Inferior parietal cortex (tissue), 1 donor: ENCODE measurements at regions not wholly inside any gene's neighbourhood (a gene's known extent, or its start where the extent isn't known, plus 50 kb on each side); places are given as distances from the start of the nearest gene placed in this dataset.
"Not testable (repeated sequence)": the region's sequence is repeated elsewhere in the genome, so short reads cannot be mapped to it uniquely, and the experiment has no call there.

Experiments used
- DNase-seq: peaks from one replicate; pipeline ENCODE4 v3.0.0-alpha.2; 2016; ENCODE audit errors: extremely low spot score

GRCh38 chr10:33963729-33964128 is 629.3 kb upstream of the NRP1 start:
- DNase-seq = no peak

- not testable (repeated sequence) for DNase-seq
Observed at GRCh38 chr10:33956322-33956721, 621.9 kb upstream of the NRP1 start.

- DNase-seq = no peak
Observed at GRCh38 chr10:33955676-33956075, 621.2 kb upstream of the NRP1 start.

- no peak for DNase-seq
Observed at GRCh38 chr10:33952692-33953360, 618.4 kb upstream of the NRP1 start.

GRCh38 chr10:33950206-33950605 is 615.7 kb upstream of the NRP1 start:
- no peak for DNase-seq

GRCh38 chr10:33947544-33947943 is 613.1 kb upstream of the NRP1 start:
- DNase-seq = no peak

- DNase-seq = no peak
Observed at GRCh38 chr10:33945051-33945450, 610.6 kb upstream of the NRP1 start.

- DNase-seq = no peak
Observed at GRCh38 chr10:33942508-33942907, 608.0 kb upstream of the NRP1 start.

GRCh38 chr10:33939892-33940291 is 605.4 kb upstream of the NRP1 start:
- DNase-seq = no peak

- DNase-seq = no peak
Observed at GRCh38 chr10:33939410-33939809, 604.9 kb upstream of the NRP1 start.

GRCh38 chr10:33938001-33938400 is 603.5 kb upstream of the NRP1 start:
- no peak for DNase-seq

- no peak for DNase-seq
Observed at GRCh38 chr10:33937036-33937730, 602.7 kb upstream of the NRP1 start.

- DNase-seq = no peak
Observed at GRCh38 chr10:33935350-33935749, 600.9 kb upstream of the NRP1 start.

GRCh38 chr10:33930079-33930478 is 595.6 kb upstream of the NRP1 start:
- DNase-seq = no peak

GRCh38 chr10:33927347-33927746 is 592.9 kb upstream of the NRP1 start:
- no peak for DNase-seq

GRCh38 chr10:33921970-33922605 is 587.6 kb upstream of the NRP1 start:
- no peak for DNase-seq

GRCh38 chr10:33920351-33920750 is 585.9 kb upstream of the NRP1 start:
- no peak for DNase-seq

- no peak for DNase-seq
Observed at GRCh38 chr10:33919244-33919643, 584.8 kb upstream of the NRP1 start.

- no peak for DNase-seq
Observed at GRCh38 chr10:33917069-33917780, 582.8 kb upstream of the NRP1 start.

- DNase-seq = no peak
Observed at GRCh38 chr10:33914746-33915145, 580.3 kb upstream of the NRP1 start.

- DNase-seq = no peak
Observed at GRCh38 chr10:33913194-33913593, 578.7 kb upstream of the NRP1 start.

GRCh38 chr10:33909476-33909875 is 575.0 kb upstream of the NRP1 start:
- DNase-seq = not testable (repeated sequence)
